ENCODE measurements at regions not wholly inside any gene's neighbourhood (a gene's known extent, or its start where the extent isn't known, plus 50 kb on each side); places are given as distances from the start of the nearest gene placed in this dataset.

DNA sequence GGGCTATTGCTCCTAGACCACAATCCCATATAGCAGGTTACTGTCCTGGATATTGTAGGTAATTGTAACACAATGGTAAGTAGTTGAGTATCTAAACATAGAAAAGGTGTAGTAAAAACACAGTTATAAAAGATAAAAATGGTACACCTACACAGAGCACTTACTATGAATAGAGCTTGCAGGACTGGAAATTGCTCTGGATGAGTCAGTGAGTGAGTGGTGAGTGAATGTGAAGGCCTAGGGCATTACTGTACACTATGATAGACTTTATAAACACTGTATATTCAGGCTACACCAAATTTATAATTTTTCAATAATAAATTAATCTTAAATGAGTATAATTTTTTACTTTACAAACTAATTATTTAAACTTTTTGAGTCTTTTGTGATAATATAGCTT, 425.7 kb downstream of the PABPC4L start:
- Histone ChIP-seq H3K4me1 (ENCODE audit: insufficient read depth) (no peaks in the 10 kb centered on the region), H3K4me3 (no peak overlapping the region), H3K36me3 (ENCODE audit: low read depth) (no peaks in the 10 kb centered on the region), H4K20me1 (ENCODE audit: insufficient read depth) (no peaks in the 10 kb centered on the region), H3K9me3 (ENCODE audit: low read depth) (no peaks in the 10 kb centered on the region), H3K9me2 (ENCODE audit: insufficient read depth) (no peaks in the 10 kb centered on the region), H3K27ac (no peak overlapping the region), H3K27me3 (replicated peaks; ENCODE audit: insufficient read depth) (no peaks in the 10 kb centered on the region), H3K4me2 (ENCODE audit: unreplicated experiment) (no peak overlapping the region), H3K79me2 (ENCODE audit: insufficient read depth) (no peaks in the 10 kb centered on the region), H3K9ac (no peak overlapping the region), H3F3A (ENCODE audit: insufficient read depth) (no peaks in the 10 kb centered on the region), H2AFZ (no peak overlapping the region)
- in situ Hi-C loops (cut with MboI), result no loop called here
- peak; percentile 42 for DNase-seq
- no peak for TF ChIP-seq EZH2phosphoT487 (IDR thresholded peaks at IDR 0.05; ENCODE audit: insufficient read depth, low read depth)
- no peak for TF ChIP-seq EZH2 (IDR thresholded peaks at IDR 0.05; ENCODE audit: insufficient read depth, poor library complexity, severe bottlenecking)

- Histone ChIP-seq H3K27ac (no peak overlapping the region), H3K27me3 (replicated peaks; ENCODE audit: insufficient read depth) (no peaks in the 10 kb centered on the region), H3K4me3 (no peak overlapping the region), H3K9ac (no peak overlapping the region), H3K9me2 (ENCODE audit: insufficient read depth) (no peaks in the 10 kb centered on the region), H2AFZ (no peak overlapping the region), H3K4me2 (ENCODE audit: unreplicated experiment) (no peak overlapping the region), H3K9me3 (ENCODE audit: low read depth) (no peaks in the 10 kb centered on the region), H3F3A (ENCODE audit: insufficient read depth) (no peaks in the 10 kb centered on the region), H3K36me3 (ENCODE audit: low read depth) (no peaks in the 10 kb centered on the region), H4K20me1 (ENCODE audit: insufficient read depth) (no peaks in the 10 kb centered on the region), H3K79me2 (ENCODE audit: insufficient read depth) (no peaks in the 10 kb centered on the region), H3K4me1 (ENCODE audit: insufficient read depth) (no peaks in the 10 kb centered on the region)
- no peak for TF ChIP-seq EZH2 (IDR thresholded peaks at IDR 0.05; ENCODE audit: insufficient read depth, poor library complexity, severe bottlenecking)
- no peak for TF ChIP-seq EZH2phosphoT487 (IDR thresholded peaks at IDR 0.05; ENCODE audit: insufficient read depth, low read depth)
- WGBS, 2 experiments (ENCODE audit: low coverage in 1 of 2, low lambda C conversion rate in 2 of 2, missing lambda C conversion rate in 2 of 2), result 36 to 45% methylated on average over 1 of the region's 1 CpG
- no peak for DNase-seq
- in situ Hi-C loops (cut with MboI), result no loop called here
These were observed 426.1 kb downstream of the PABPC4L start for GRCh38 chr4:133775469-133775868.

GRCh38 chr4:133759428-133759827, 442.2 kb downstream of the PABPC4L start:
- no peak for TF ChIP-seq EZH2 (IDR thresholded peaks at IDR 0.05; ENCODE audit: insufficient read depth, poor library complexity, severe bottlenecking)
- H4K20me1 ChIP-seq (ENCODE audit: insufficient read depth), result no peaks in the 10 kb centered on the region
- H3K9me2 ChIP-seq (ENCODE audit: insufficient read depth), result no peaks in the 10 kb centered on the region
- no peaks in the 10 kb centered on the region for H3K27me3 ChIP-seq (replicated peaks; ENCODE audit: insufficient read depth)
- no peaks in the 10 kb centered on the region for H3K79me2 ChIP-seq (ENCODE audit: insufficient read depth)
- H3K4me2 ChIP-seq (ENCODE audit: unreplicated experiment), result no peak overlapping the region
- no peaks in the 10 kb centered on the region for H3K9me3 ChIP-seq (ENCODE audit: low read depth)
- DNase-seq, result no peak
- H3K4me1 ChIP-seq (ENCODE audit: insufficient read depth), result no peaks in the 10 kb centered on the region
- 60 to 67% methylated on average over 7 of the region's 7 CpGs for whole genome bisulfite sequencing, 2 experiments (ENCODE audit: low coverage in 1 of 2, low lambda C conversion rate in 2 of 2, missing lambda C conversion rate in 2 of 2)
- H3K9ac ChIP-seq, result no peak overlapping the region
- no peaks in the 10 kb centered on the region for H3K36me3 ChIP-seq (ENCODE audit: low read depth)
- no peak overlapping the region for H2AFZ ChIP-seq
- H3K4me3 ChIP-seq, result no peak overlapping the region
- no peaks in the 10 kb centered on the region for H3F3A ChIP-seq (ENCODE audit: insufficient read depth)
- H3K27ac ChIP-seq, result no peak overlapping the region
- in situ Hi-C loops (cut with MboI), result no loop called here

GRCh38 chr4:133741766-133742165, 459.8 kb downstream of the PABPC4L start:
- no peaks in the 10 kb centered on the region for H3K9me2 ChIP-seq (ENCODE audit: insufficient read depth)
- H3K4me1 ChIP-seq (ENCODE audit: insufficient read depth), result no peaks in the 10 kb centered on the region
- no peak for DNase-seq
- H3F3A ChIP-seq (ENCODE audit: insufficient read depth), result no peaks in the 10 kb centered on the region
- H3K36me3 ChIP-seq (ENCODE audit: low read depth), result no peaks in the 10 kb centered on the region
- no peaks in the 10 kb centered on the region for H4K20me1 ChIP-seq (ENCODE audit: insufficient read depth)
- no peak overlapping the region for H3K9ac ChIP-seq
- TF ChIP-seq EZH2 (IDR thresholded peaks at IDR 0.05; ENCODE audit: insufficient read depth, poor library complexity, severe bottlenecking) (no peak), EZH2phosphoT487 (IDR thresholded peaks at IDR 0.05; ENCODE audit: insufficient read depth, low read depth) (no peak)
- 25 to 26% methylated on average over 3 of the region's 3 CpGs for WGBS, 2 experiments (ENCODE audit: low coverage in 1 of 2, low lambda C conversion rate in 2 of 2, missing lambda C conversion rate in 2 of 2)
- no peak overlapping the region for H3K4me3 ChIP-seq
- in situ Hi-C loops (cut with MboI), result no loop called here
- no peaks in the 10 kb centered on the region for H3K27me3 ChIP-seq (replicated peaks; ENCODE audit: insufficient read depth)
- no peaks in the 10 kb centered on the region for H3K9me3 ChIP-seq (ENCODE audit: low read depth)
- H3K4me2 ChIP-seq (ENCODE audit: unreplicated experiment), result no peak overlapping the region
- no peak overlapping the region for H3K27ac ChIP-seq
- no peaks in the 10 kb centered on the region for H3K79me2 ChIP-seq (ENCODE audit: insufficient read depth)
- H2AFZ ChIP-seq, result no peak overlapping the region

DNA sequence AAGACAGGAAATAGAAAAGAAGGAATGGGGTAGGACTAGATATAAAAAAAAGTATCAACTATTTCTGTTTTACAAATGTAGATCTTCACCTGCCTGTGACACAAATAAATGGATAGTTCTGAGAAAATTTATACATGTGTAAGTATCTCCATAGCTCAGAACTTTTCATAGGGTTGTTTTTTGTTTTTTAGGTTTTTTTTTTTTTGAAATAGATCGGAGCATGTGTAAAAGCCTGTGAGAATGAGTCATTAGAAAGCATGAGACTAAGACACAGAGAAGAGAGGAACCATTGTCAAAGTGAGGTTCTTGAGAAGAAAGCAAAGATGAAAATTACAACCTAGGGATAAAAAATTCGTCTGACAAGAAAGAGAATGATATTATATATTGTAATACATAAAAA, 481.6 kb downstream of the PABPC4L start:
- Histone ChIP-seq H2AFZ (no peak overlapping the region), H3K27ac (no peak overlapping the region), H4K20me1 (ENCODE audit: insufficient read depth) (no peaks in the 10 kb centered on the region), H3K27me3 (replicated peaks; ENCODE audit: insufficient read depth) (no peaks in the 10 kb centered on the region), H3K36me3 (ENCODE audit: low read depth) (no peaks in the 10 kb centered on the region), H3K4me1 (ENCODE audit: insufficient read depth) (no peaks in the 10 kb centered on the region), H3F3A (ENCODE audit: insufficient read depth) (no peaks in the 10 kb centered on the region), H3K79me2 (ENCODE audit: insufficient read depth) (no peaks in the 10 kb centered on the region), H3K4me3 (no peak overlapping the region), H3K9me2 (ENCODE audit: insufficient read depth) (no peaks in the 10 kb centered on the region), H3K4me2 (ENCODE audit: unreplicated experiment) (no peak overlapping the region), H3K9ac (no peak overlapping the region), H3K9me3 (ENCODE audit: low read depth) (no peaks in the 10 kb centered on the region)
- TF ChIP-seq EZH2 (IDR thresholded peaks at IDR 0.05; ENCODE audit: insufficient read depth, poor library complexity, severe bottlenecking) (no peak), EZH2phosphoT487 (IDR thresholded peaks at IDR 0.05; ENCODE audit: insufficient read depth, low read depth) (no peak)
- DNase-seq, result no peak
- in situ Hi-C loops (cut with MboI), result no loop called here
- WGBS, 2 experiments (ENCODE audit: low coverage in 1 of 2, low lambda C conversion rate in 2 of 2, missing lambda C conversion rate in 2 of 2), result 0 to 3% methylated on average over 2 of the region's 2 CpGs

Measured in GM23248 (cell line).